Fibroblast of the conjunctiva (primary cell): ENCODE measurements at regions not wholly inside any gene's neighbourhood (a gene's known extent, or its start where the extent isn't known, plus 50 kb on each side); places are given as distances from the start of the nearest gene placed in this dataset.
"Not testable (repeated sequence)": the region's sequence is repeated elsewhere in the genome, so short reads cannot be mapped to it uniquely, and the experiment has no call there.

Experiments used
- DNase-seq: peaks from one replicate; pipeline ENCODE4 v3.0.0-alpha.2; 2010; ENCODE audit warnings: low read depth

GRCh38 chr22:22946131-22946530 lies 58.5 kb downstream of the IGLL5 start:
- no peak for DNase-seq

DNA sequence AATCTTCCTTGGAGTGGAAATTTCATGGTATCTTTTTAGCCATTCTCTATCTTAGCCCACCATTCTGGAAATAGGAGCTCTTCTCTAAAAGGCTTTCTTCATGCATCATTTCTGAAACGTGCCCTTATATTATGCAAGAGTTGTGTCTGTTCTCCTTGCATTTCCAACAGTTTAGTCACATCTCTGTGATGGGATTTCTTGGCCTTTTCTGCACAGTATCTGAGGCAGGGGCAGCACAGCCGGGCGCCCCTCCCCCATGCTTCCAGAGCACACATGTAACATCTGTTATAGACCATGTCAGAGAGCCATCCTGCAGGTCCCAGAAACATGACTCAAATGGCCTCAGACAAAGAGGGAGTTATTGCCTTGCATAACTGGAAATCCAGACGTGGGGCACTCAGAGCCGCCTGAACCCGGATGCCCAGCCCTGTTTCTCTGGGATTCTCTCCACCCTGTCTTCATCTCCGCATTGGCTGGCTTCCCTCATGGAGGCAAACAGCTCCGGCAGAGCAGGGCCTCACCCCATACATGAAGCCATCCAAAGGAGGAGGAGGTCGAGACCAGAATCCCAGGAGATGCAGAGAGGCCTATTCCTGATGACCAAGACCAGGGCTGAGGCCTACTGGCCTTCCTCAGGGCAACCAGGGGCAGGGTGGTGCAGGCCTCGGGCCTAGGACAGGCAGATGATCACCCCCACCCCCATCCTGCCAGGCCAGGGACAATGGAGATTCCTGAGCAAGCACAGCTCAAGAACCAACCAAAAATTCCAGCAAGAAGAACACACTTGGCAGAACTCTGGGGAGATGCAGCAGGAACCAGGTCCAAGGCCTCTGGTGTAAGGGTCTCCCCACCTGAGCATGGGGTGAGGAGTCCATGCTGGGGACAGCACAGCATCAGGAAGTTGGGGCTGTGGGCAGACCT lies 61.3 kb downstream of the IGLL5 start:
- DNase-seq, result no peak

DNA sequence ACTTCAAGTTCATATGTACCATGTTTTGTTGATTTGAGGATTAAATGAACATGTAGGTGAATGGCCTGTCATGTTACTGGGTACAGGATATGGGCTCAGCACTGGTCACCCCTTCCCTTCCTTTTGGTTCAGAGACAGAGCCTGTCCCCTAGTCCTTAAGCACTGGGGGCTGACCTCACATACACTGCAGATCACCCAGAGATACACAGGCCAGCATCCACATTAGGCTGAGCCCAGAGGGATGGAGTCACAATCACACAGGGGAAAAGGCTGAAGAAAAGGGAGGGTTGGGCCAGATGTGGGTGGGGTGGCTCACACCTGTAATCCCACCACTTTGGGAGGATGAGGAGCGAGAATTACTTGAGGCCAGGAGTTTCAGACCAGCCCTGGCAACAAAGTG lies 62.3 kb downstream of the IGLL5 start:
- no peak for DNase-seq

GRCh38 chr22:22951035-22951434 lies 63.4 kb downstream of the IGLL5 start:
- no peak for DNase-seq

DNA sequence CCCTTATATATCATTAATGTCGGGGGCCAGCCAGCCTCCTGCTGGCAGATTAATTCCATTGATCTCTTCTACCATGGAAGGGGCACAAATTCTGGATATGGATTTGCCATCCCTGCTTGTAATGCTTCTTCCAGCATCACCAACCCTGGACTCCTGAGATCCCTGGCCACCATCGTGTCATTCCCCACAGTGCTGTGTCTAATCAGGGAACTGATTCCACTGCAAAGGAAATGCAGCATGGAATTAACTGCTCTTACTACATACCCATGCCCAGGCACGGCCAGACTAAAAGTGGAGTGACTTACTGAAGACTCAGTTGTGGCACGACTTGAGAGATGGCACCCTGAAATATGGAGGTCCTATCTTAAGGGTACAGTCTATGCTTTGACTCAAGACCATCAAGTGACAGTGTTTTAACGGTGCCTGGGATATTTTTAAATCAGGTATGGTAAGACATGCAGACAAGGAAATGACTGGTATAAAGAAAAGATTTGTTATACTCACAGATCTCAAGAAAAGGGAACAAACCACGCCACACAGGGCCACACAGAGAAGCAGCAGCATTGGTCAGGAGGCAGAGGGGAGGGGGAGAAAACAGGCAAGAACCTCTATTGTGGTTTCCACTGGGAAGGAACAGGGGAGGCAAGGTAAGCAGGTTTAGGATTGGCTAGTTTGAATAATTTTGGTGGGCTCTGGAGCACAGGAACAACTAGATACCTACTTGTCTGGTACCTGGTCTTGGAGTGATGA lies 65.1 kb downstream of the IGLL5 start:
- no peak for DNase-seq

- no peak for DNase-seq
Observed at GRCh38 chr22:22953791-22954190, 66.2 kb downstream of the IGLL5 start.

DNA sequence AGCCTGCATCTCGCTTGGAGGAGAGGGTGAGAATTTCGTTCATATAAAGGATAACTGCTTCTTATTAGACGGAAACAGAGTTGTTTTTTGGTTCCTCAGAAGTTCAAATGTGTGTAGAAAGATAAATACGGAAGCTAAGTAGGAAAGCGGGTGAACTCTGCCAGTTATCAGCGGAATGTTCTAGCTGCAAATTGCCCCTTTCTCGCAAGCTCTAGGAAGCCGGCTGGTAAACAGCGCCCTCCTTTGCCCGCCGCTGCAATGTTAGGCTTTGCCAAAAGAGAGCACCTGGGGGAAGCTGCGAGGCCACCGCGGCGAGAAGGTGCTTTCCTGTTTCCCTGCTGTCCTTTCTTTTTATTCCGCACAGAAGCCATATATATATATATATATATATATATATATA lies 67.0 kb downstream of the IGLL5 start:
- no peak for DNase-seq

GRCh38 chr22:22955276-22955798 lies 67.7 kb downstream of the IGLL5 start:
- DNase-seq, result no peak

DNA sequence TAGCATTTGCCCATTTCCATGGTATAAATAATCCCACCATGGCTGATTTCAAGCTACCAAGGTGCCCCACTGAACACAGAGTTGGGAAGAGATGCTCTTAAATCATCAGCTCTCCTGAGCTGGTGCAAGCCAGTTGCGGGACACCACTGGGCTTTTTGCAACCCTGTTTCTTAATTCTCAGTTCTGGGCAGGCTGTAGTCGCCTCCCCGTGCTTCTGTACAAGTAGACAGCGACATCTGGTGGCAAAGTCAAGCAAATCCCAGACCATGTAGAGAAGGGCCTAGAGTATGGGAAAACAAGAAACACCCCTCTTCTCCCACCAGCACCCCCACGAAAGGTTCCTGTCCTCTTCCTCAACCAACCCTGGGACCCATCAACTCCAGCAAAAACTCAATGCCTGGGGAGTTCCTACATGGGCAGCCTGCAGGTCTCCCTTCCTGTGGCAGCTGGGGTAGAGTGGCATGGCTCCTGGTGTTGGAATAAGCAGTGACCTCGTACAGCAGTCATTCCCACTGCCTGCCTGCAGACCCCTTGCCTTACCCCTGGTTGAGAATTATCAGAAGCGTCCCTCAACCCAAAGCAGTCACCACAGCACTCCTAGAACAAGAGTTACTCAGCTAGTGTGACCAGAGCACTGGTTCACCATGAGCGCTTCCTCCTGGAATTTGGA lies 68.4 kb downstream of the IGLL5 start:
- peak; percentile 49 for DNase-seq

GRCh38 chr22:22957090-22957489 lies 69.5 kb downstream of the IGLL5 start:
- DNase-seq, result no peak

GRCh38 chr22:22958621-22959020 lies 71.0 kb downstream of the IGLL5 start:
- no peak for DNase-seq

DNA sequence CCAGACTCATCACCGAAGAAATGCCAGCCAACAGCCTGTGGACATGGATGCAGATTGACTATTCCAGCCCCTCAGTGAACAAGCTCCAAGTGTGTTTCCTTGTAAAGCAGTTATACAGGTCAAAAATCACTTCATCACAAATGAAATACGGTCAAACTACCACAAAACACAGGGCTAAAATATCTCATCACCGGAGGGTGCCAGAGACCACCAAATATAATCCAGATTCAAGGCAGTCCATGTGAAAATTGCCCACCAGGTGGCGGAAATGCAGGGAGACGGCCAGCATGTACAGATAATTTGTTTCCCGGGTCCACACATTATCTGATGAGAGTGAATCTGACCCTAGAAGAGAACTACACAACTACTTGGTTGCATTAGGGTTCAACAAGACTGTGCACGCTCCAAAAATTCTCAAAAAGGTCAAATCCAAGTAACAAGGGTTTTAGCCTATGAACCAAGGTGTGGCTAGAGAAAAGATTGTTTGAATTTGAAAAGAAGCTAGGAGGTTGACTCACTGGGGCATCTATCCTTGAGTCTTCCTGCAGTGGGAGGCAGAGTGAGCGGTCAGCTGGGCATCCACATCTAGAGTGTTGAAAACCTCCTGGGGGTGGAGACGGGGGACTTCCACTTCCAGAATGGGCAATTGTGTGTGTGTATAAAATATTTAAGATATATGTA lies 71.7 kb downstream of the IGLL5 start:
- DNase-seq, result peak; percentile 34

DNA sequence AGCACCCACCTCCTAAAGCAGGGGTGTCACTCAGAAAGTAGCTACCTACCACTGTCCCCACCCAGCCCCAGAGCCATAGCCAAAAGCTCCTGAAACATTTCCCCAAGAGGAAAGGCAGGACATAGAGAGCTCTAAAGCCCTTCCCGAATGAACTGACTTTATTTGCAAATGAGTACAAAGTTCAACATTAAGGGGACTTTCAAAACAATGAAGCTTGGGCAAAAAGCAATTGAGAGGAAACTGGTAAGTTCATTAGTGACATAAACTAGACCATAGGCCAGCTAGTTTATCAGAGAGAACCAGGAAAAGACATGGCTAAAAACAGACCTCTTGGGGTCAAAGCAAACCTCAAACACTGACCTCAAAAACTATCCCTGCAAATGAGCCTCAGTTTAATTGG lies 72.7 kb downstream of the IGLL5 start:
- DNase-seq, result no peak

DNA sequence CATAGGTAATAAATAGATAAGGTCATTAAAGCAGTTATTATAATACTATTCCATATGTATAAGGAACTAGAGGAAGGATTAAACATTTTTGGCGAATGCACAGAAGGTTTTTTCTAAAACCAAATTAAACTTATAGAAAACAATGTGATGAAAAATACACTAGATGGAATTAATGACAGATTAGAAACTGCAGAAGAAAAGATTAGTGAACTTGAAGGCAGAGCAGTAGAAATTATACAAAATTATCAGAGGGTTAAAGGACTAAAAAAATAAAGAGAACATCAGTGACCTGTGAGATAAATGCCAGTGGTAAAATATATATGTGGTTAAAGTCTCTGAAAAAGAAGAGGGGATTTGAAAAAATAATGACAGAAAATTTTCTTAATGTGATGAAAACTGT lies 74.0 kb downstream of the IGLL5 start:
- no peak for DNase-seq

GRCh38 chr22:22968366-22968765 lies 80.8 kb downstream of the IGLL5 start:
- DNase-seq, result no peak

GRCh38 chr22:22972605-22973004 lies 85.0 kb downstream of the IGLL5 start:
- not testable (repeated sequence) for DNase-seq

DNA sequence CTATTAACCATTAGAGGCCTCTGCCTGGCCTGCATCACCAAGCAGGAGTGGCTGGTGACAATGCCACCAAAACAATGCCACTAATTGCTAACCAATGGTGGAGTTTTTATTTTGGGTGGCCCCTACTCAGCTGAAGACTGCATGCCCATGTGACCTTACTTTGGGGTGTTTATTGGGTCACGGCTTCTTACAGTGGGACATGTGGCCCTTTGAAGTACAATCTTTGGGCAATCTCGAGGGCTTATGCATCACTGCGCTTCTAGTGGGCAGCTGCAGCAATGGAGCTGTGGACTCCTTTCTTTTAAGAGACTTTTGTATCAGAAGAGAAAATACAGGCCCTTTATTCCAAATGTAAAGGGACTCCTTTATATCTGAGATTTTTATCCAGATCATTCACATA lies 85.7 kb downstream of the IGLL5 start:
- no peak for DNase-seq

DNA sequence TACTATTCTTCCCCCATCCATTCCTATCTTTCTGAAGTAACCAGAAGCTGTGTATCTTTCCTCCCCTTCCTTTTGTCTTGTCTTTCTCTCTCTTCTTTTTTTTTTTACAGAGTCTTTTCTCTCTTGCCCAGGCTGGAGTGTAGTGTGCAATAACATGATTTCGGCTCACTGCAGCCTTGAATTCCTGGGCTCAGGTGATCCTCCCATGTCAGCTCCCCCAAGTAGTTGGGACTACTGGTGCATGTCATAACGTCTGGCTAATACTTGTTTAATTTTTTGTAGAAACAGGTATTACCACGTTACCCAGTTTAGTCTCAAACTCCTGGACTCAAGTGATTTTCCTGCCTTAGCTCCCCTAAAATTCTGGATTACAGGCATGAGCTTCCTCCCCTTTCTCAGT lies 86.5 kb downstream of the IGLL5 start:
- DNase-seq, result no peak

GRCh38 chr22:22974795-22975580 lies 87.4 kb downstream of the IGLL5 start:
- DNase-seq, result no peak

DNA sequence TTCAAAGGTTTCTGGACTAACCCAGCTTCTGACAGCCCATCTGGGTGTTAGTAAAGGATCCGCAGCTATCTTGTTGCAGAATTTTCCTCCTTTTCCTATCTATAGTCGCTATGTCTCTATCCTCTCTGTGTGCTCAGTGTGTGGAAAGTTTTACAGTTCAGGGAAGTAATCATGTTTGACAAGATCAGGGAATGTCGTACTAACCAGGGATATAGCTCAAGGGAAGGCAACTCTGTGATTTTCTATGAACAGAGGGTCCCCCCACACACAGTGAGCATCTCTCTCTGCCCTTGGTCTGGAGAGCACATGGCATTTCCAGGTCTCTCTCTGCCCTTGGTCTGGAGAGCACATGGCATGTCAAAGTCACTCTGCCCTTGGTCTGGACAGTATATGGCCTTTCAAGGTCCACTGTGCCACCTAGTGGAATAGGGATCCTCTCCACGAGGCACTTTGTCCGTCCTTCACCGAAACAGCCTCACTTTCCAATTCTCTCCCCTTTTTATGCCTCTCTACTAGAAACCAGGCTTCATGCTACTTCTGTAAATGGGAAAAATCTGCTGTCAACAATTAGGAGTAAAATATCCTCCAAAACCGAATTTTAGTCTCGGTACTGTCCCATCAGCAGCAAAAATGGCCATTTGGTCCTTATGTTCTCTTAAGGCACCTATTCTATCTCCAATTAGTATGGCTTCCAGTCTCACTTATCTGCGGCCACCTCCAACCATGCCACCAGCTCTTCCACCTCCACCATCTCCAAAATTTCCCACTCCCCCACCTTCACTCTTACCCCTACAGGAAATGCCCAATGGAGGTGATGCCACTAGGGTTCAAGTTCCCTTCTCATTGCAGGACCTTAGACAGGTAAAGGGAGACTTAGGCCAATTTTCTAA lies 88.7 kb downstream of the IGLL5 start:
- DNase-seq, result no peak
